Peyer's patch (tissue), 4 donors: ENCODE measurements at regions not wholly inside any gene's neighbourhood (a gene's known extent, or its start where the extent isn't known, plus 50 kb on each side); places are given as distances from the start of the nearest gene placed in this dataset.

Experiments used
- CTCF ChIP-seq, 6 experiments: fragments of 450-650 bp in 4 of 6; fragments of 200-600 bp in 2 of 6; sonication (generic) in 1 of 6; IDR thresholded peaks; one replicate each; pipeline ENCODE4 v1.5.1; 2017 to 2019; ENCODE audit warnings: antibody characterized with exemption in 6 of 6, mild to moderate bottlenecking in 3 of 6, moderate library complexity in 1 of 6
- POLR2A ChIP-seq, 2 donors: fragments of 450-650 bp; IDR thresholded peaks; one replicate each; pipeline ENCODE4 v1.5.1; 2017; ENCODE audit warnings: antibody characterized with exemption in 2 of 2, mild to moderate bottlenecking in 2 of 2, moderate library complexity in 2 of 2

- TF ChIP-seq POLR2A (IDR thresholded peaks at IDR 0.05) (no peak), CTCF (IDR thresholded peaks at IDR 0.05) (no peak)
Measured at GRCh38 chr14:81839056-81839455, 305.4 kb upstream of the SEL1L start.
